D341Med (cell line): ENCODE measurements at regions not wholly inside any gene's neighbourhood (a gene's known extent, or its start where the extent isn't known, plus 50 kb on each side); places are given as distances from the start of the nearest gene placed in this dataset.

Source experiments
- DNase-seq: peaks from one replicate; pipeline ENCODE4 v3.0.0; 2012; ENCODE audit warnings: low spot score

- DNase-seq = no peak
Observed at GRCh38 chr12:89821896-89822295, 113.3 kb upstream of the ATP2B1 start.

- no peak for DNase-seq
Observed at GRCh38 chr12:89817501-89818226, 109.0 kb upstream of the ATP2B1 start.

- no peak for DNase-seq
Observed at GRCh38 chr12:89815225-89815624, 106.6 kb upstream of the ATP2B1 start.

GRCh38 chr12:89803412-89803811 lies 94.8 kb upstream of the ATP2B1 start:
- DNase-seq = no peak

GRCh38 chr12:89801284-89801683 lies 92.6 kb upstream of the ATP2B1 start:
- DNase-seq = no peak

- DNase-seq = no peak
Observed at GRCh38 chr12:89800435-89800834, 91.8 kb upstream of the ATP2B1 start.

- DNase-seq = no peak
Observed at GRCh38 chr12:89799316-89799715, 90.7 kb upstream of the ATP2B1 start.

- DNase-seq = no peak
Observed at GRCh38 chr12:89797436-89797835, 88.8 kb upstream of the ATP2B1 start.

- no peak for DNase-seq
Observed at GRCh38 chr12:89796798-89797382, 88.3 kb upstream of the ATP2B1 start.

GRCh38 chr12:89793946-89794345 lies 85.3 kb upstream of the ATP2B1 start:
- no peak for DNase-seq

GRCh38 chr12:89791286-89791685 lies 82.6 kb upstream of the ATP2B1 start:
- no peak for DNase-seq

- no peak for DNase-seq
Observed at GRCh38 chr12:89789862-89790261, 81.2 kb upstream of the ATP2B1 start.

GRCh38 chr12:89787763-89788162 lies 79.1 kb upstream of the ATP2B1 start:
- no peak for DNase-seq

GRCh38 chr12:89786177-89786810 lies 77.7 kb upstream of the ATP2B1 start:
- no peak for DNase-seq

GRCh38 chr12:89783359-89784060 lies 74.9 kb upstream of the ATP2B1 start:
- peak; percentile 70 for DNase-seq

GRCh38 chr12:89782807-89783206 lies 74.2 kb upstream of the ATP2B1 start:
- DNase-seq = no peak

- DNase-seq = no peak
Observed at GRCh38 chr12:89781946-89782550, 73.4 kb upstream of the ATP2B1 start.

- no peak for DNase-seq
Observed at GRCh38 chr12:89781156-89781555, 72.5 kb upstream of the ATP2B1 start.

GRCh38 chr12:89779090-89779489 lies 70.5 kb upstream of the ATP2B1 start:
- no peak for DNase-seq

GRCh38 chr12:89777733-89778379 lies 69.2 kb upstream of the ATP2B1 start:
- no peak for DNase-seq

- DNase-seq = no peak
Observed at GRCh38 chr12:89775986-89776365, 67.3 kb upstream of the ATP2B1 start.
